Smooth muscle cell (in vitro differentiated cells): ENCODE measurements at regions not wholly inside any gene's neighbourhood (a gene's known extent, or its start where the extent isn't known, plus 50 kb on each side); places are given as distances from the start of the nearest gene placed in this dataset.

Source experiments
- DNase-seq: peaks from one replicate; lab custom pipeline; 2025; ENCODE audit not compliant: unreplicated experiment; lab: John Stamatoyannopoulos, UW
- H2AFZ ChIP-seq: fragments of 200-600 bp; sonication (generic); 2 replicates; pipeline ENCODE4 v1.6.0; 2016; ENCODE audit warnings: antibody characterized with exemption, low read depth, mild to moderate bottlenecking
- H3F3A ChIP-seq: fragments of 200-600 bp; sonication (generic); 2 replicates; pipeline ENCODE4 v1.6.0; 2017; ENCODE audit warnings: antibody characterized with exemption, low read depth
- H3K27ac ChIP-seq: fragments of 200-600 bp; sonication (generic); 2 replicates; pipeline ENCODE4 v1.5.1; 2016; ENCODE audit warnings: low read depth, mild to moderate bottlenecking
- H3K27me3 ChIP-seq: fragments of 200-600 bp; sonication (generic); 2 replicates; pipeline ENCODE4 v1.6.1; 2016; ENCODE audit warnings: low read depth, mild to moderate bottlenecking
- H3K36me3 ChIP-seq: fragments of 200-600 bp; sonication (generic); 2 replicates; pipeline ENCODE4 v1.5.1; 2016; ENCODE audit warnings: low read depth
- H3K4me1 ChIP-seq: fragments of 200-600 bp; sonication (generic); 2 replicates; pipeline ENCODE4 v1.5.1; 2016; ENCODE audit warnings: low read depth
- H3K4me2 ChIP-seq: fragments of 200-600 bp; sonication (generic); 2 replicates; pipeline ENCODE4 v1.6.0; 2016; ENCODE audit warnings: mild to moderate bottlenecking
- H3K4me3 ChIP-seq: fragments of 200-600 bp; sonication (generic); 2 replicates; pipeline ENCODE4 v1.5.1; 2016; ENCODE audit warnings: mild to moderate bottlenecking
- H3K79me2 ChIP-seq: fragments of 200-600 bp; sonication (generic); 2 replicates; pipeline ENCODE4 v1.6.0; 2016; ENCODE audit warnings: low read depth, mild to moderate bottlenecking
- H3K9ac ChIP-seq: fragments of 200-600 bp; sonication (generic); 2 replicates; pipeline ENCODE4 v1.6.0; 2016; ENCODE audit warnings: low read depth
- H3K9me3 ChIP-seq: fragments of 200-600 bp; sonication (generic); replicated peaks from 2 replicates; pipeline ENCODE4 v1.5.1; 2016; ENCODE audit warnings: low read depth
- H4K20me1 ChIP-seq: fragments of 200-600 bp; sonication (generic); 2 replicates; pipeline ENCODE4 v1.6.0; 2016; ENCODE audit warnings: low read depth
- WGBS: methylation state at CpG from one replicate; pipeline ENCODE4 v1.1.7; 2016; ENCODE audit warnings: low lambda C conversion rate; 5-methylcytosine and 5-hydroxymethylcytosine counted together
- TF ChIP-seq, protein P1 (sequence below): fragments of 200-600 bp; sonication (generic); IDR thresholded peaks from 2 replicates; pipeline ENCODE4 v1.5.1; 2017; ENCODE audit warnings: borderline replicate concordance, mild to moderate bottlenecking, antibody characterized with exemption; ENCODE audit not compliant: insufficient read depth, poor library complexity, severe bottlenecking

DNA sequence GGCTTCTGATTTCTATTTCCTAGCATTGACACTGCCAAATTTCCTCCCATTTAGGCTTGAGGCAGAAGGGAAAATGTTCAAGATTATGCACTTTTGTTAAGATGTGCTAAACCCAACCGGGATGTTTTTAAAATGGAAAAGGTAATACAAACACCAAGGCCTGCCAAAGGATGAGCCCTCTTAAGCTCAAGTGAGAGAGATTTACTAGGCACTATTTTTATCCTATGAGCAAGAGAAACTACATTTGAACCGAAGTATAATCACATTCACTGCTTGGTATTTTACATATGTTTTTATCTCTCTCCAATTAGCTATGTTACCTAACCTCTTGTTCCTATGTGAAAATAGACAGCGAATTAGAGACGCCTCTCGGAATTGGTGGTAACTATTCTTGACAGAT lies 295.8 kb downstream of the GABRB3 start:
- WGBS, result 90% methylated on average over 5 of the region's 5 CpGs
- Histone ChIP-seq H2AFZ (no peak overlapping the region), H3K27ac (no peak overlapping the region)

GRCh38 chr15:26475554-26475953 lies 297.3 kb downstream of the GABRB3 start:
- H3K9me3 ChIP-seq, result no peaks in the 10 kb centered on the region
- TF ChIP-seq, protein P1, sequence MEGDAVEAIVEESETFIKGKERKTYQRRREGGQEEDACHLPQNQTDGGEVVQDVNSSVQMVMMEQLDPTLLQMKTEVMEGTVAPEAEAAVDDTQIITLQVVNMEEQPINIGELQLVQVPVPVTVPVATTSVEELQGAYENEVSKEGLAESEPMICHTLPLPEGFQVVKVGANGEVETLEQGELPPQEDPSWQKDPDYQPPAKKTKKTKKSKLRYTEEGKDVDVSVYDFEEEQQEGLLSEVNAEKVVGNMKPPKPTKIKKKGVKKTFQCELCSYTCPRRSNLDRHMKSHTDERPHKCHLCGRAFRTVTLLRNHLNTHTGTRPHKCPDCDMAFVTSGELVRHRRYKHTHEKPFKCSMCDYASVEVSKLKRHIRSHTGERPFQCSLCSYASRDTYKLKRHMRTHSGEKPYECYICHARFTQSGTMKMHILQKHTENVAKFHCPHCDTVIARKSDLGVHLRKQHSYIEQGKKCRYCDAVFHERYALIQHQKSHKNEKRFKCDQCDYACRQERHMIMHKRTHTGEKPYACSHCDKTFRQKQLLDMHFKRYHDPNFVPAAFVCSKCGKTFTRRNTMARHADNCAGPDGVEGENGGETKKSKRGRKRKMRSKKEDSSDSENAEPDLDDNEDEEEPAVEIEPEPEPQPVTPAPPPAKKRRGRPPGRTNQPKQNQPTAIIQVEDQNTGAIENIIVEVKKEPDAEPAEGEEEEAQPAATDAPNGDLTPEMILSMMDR, result no peak
- no peak overlapping the region for H2AFZ ChIP-seq
- DNase-seq, result no peak
- no peak overlapping the region for H3K4me2 ChIP-seq
- no peaks in the 10 kb centered on the region for H3K4me1 ChIP-seq
- no peaks in the 10 kb centered on the region for H3K79me2 ChIP-seq
- no peaks in the 10 kb centered on the region for H3F3A ChIP-seq
- no peak overlapping the region for H3K4me3 ChIP-seq
- no peaks in the 10 kb centered on the region for H3K36me3 ChIP-seq
- no peaks in the 10 kb centered on the region for H3K27me3 ChIP-seq
- no peak overlapping the region for H3K27ac ChIP-seq
- WGBS, result 81% methylated on average over 7 of the region's 7 CpGs
- H4K20me1 ChIP-seq, result no peaks in the 10 kb centered on the region
- H3K9ac ChIP-seq, result no peak overlapping the region

More for the DNA sequence above, 295.8 kb downstream of the GABRB3 start:
- no peak for DNase-seq
- H3K36me3 ChIP-seq, result no peaks in the 10 kb centered on the region
- H3K9ac ChIP-seq, result no peak overlapping the region
- no peaks in the 10 kb centered on the region for H3F3A ChIP-seq
- no peaks in the 10 kb centered on the region for H3K27me3 ChIP-seq
- no peaks in the 10 kb centered on the region for H4K20me1 ChIP-seq
- H3K4me2 ChIP-seq, result no peak overlapping the region
- no peaks in the 10 kb centered on the region for H3K4me1 ChIP-seq
- TF ChIP-seq, protein P1, result no peak
- no peak overlapping the region for H3K4me3 ChIP-seq
- no peaks in the 10 kb centered on the region for H3K9me3 ChIP-seq
- no peaks in the 10 kb centered on the region for H3K79me2 ChIP-seq

- no peak overlapping the region for H3K4me2 ChIP-seq
- H3K9me3 ChIP-seq, result no peaks in the 10 kb centered on the region
- 89% methylated on average over 5 of the region's 5 CpGs for WGBS
- no peaks in the 10 kb centered on the region for H3K79me2 ChIP-seq
- H2AFZ ChIP-seq, result no peak overlapping the region
- no peaks in the 10 kb centered on the region for H3F3A ChIP-seq
- DNase-seq, result no peak
- H3K27me3 ChIP-seq, result no peaks in the 10 kb centered on the region
- TF ChIP-seq, protein P1, result no peak
- H3K4me1 ChIP-seq, result no peaks in the 10 kb centered on the region
- H3K36me3 ChIP-seq, result no peaks in the 10 kb centered on the region
- no peak overlapping the region for H3K9ac ChIP-seq
- H3K27ac ChIP-seq, result no peak overlapping the region
- no peak overlapping the region for H3K4me3 ChIP-seq
- no peaks in the 10 kb centered on the region for H4K20me1 ChIP-seq
These were observed 300.2 kb downstream of the GABRB3 start for GRCh38 chr15:26472661-26473060.

DNA sequence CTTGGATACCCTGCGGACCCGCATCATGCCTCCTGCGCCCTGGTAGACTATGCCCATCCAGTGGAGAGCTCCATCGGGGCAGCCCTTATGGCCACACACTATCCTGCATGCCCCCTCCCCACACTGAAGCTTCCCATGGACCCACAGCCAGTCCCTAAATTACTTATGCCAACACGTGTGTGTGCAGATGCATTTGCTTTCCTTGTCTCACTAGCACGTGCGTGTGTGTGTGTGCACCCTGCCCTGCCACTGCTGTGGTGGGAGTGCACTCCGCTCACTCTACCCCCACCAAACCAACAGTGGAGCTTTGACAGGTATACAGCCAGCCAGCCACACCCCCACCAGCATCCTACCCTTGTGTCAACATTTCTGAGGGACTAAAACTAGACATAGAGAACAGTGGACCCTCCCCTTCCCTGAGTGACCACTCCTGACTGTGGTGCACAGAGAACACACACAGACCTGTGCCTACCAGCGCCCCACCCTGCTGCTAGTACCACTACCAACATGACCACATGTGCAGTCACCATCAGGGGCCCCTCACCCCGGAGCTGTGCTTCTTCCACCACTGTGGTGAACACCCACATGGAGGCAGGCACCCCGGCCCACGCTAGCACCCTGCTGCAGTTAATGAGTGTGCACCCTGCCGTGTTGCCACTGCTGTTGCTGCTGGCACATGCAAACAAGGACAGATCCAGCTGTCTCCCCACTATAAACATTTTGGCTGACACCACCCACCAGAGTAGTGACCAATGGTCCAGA lies 310.8 kb downstream of the GABRB3 start:
- no peaks in the 10 kb centered on the region for H3K36me3 ChIP-seq
- no peaks in the 10 kb centered on the region for H3K27me3 ChIP-seq
- H3F3A ChIP-seq, result no peaks in the 10 kb centered on the region
- 90% methylated on average over 13 of the region's 13 CpGs for WGBS
- no peaks in the 10 kb centered on the region for H3K79me2 ChIP-seq
- no peak overlapping the region for H3K4me3 ChIP-seq
- no peaks in the 10 kb centered on the region for H4K20me1 ChIP-seq
- TF ChIP-seq, protein P1, result no peak
- no peak overlapping the region for H3K9ac ChIP-seq
- H3K4me1 ChIP-seq, result no peaks in the 10 kb centered on the region
- no peak overlapping the region for H3K27ac ChIP-seq
- H3K4me2 ChIP-seq, result no peak overlapping the region
- H2AFZ ChIP-seq, result no peak overlapping the region
- DNase-seq, result no peak
- H3K9me3 ChIP-seq, result no peaks in the 10 kb centered on the region
